GM23338 (cell line): ENCODE measurements at regions not wholly inside any gene's neighbourhood (a gene's known extent, or its start where the extent isn't known, plus 50 kb on each side); places are given as distances from the start of the nearest gene placed in this dataset.

Experiments used
- ATAC-seq: fragments of 200-7000 bp; cut with Tn5 transposase; 3 replicates; pipeline ENCODE4 v1.9.1; 2020
- DNase-seq: peaks from one replicate; pipeline ENCODE4 v3.0.0-alpha.2; 2015; ENCODE audit warnings: low spot score
- H2AFZ ChIP-seq: fragments of 200-600 bp; sonication (generic); 2 replicates; pipeline ENCODE4 v1.8.0; 2016; ENCODE audit warnings: antibody characterized with exemption, mild to moderate bottlenecking, moderate library complexity
- H3F3A ChIP-seq: fragments of 200-600 bp; sonication (generic); replicated peaks from 2 replicates; pipeline ENCODE4 v1.8.0; 2017; ENCODE audit warnings: antibody characterized with exemption, mixed run types, low read depth
- H3K27ac ChIP-seq: fragments of 200-600 bp; sonication (generic); 2 replicates; pipeline ENCODE4 v1.6.1; 2016; ENCODE audit warnings: low read depth
- H3K27me3 ChIP-seq: fragments of 200-600 bp; sonication (generic); 2 replicates; pipeline ENCODE4 v1.8.0; 2016; ENCODE audit warnings: mild to moderate bottlenecking, mixed run types, moderate library complexity; ENCODE audit not compliant: insufficient read depth
- H3K36me3 ChIP-seq: fragments of 200-600 bp; sonication (generic); 2 replicates; pipeline ENCODE4 v1.8.0; 2016; ENCODE audit warnings: mild to moderate bottlenecking; ENCODE audit not compliant: insufficient read depth
- H3K4me1 ChIP-seq: fragments of 200-600 bp; sonication (generic); 2 replicates; pipeline ENCODE4 v1.8.0; 2016; ENCODE audit warnings: mild to moderate bottlenecking, moderate library complexity; ENCODE audit not compliant: insufficient read depth
- H3K4me2 ChIP-seq: fragments of 200-600 bp; sonication (generic); 2 replicates; pipeline ENCODE4 v1.7.1; 2017; ENCODE audit warnings: mixed run types
- H3K4me3 ChIP-seq: fragments of 200-600 bp; sonication (generic); 2 replicates; pipeline ENCODE4 v1.6.1; 2016; ENCODE audit warnings: mixed run types
- H3K79me2 ChIP-seq: fragments of 200-600 bp; sonication (generic); replicated peaks from 2 replicates; pipeline ENCODE4 v1.8.0; 2017; ENCODE audit warnings: mild to moderate bottlenecking; ENCODE audit not compliant: insufficient read depth
- H3K9me2 ChIP-seq: fragments of 200-600 bp; sonication (generic); 2 replicates; pipeline ENCODE4 v1.8.0; 2017; ENCODE audit not compliant: insufficient read depth
- H4K20me1 ChIP-seq: fragments of 200-600 bp; sonication (generic); replicated peaks from 2 replicates; pipeline ENCODE4 v1.8.0; 2017; ENCODE audit warnings: mild to moderate bottlenecking; ENCODE audit not compliant: insufficient read depth
- H3K27ac Mint-ChIP-seq: 2 replicates; pipeline ENCODE4 v1.8.0; 2020; ENCODE audit warnings: inconsistent platforms, mild to moderate bottlenecking, moderate library complexity, mixed read lengths
- H3K27me3 Mint-ChIP-seq: 3 replicates; pipeline ENCODE4 v1.8.0; 2022; ENCODE audit warnings: low read depth, mild to moderate bottlenecking, moderate library complexity, mixed read lengths, inconsistent platforms; ENCODE audit not compliant: insufficient read depth, poor library complexity
- H3K36me3 Mint-ChIP-seq: 3 replicates; pipeline ENCODE4 v1.8.0; 2021; ENCODE audit warnings: low read depth, mild to moderate bottlenecking, inconsistent platforms, moderate library complexity, mixed read lengths
- H3K4me1 Mint-ChIP-seq: 3 replicates; pipeline ENCODE4 v1.8.0; 2020; ENCODE audit warnings: mild to moderate bottlenecking, inconsistent platforms, mixed read lengths
- H3K4me3 Mint-ChIP-seq: 3 replicates; pipeline ENCODE4 v1.8.0; 2021; ENCODE audit warnings: moderate library complexity, mild to moderate bottlenecking, inconsistent platforms, mixed read lengths
- H3K9me3 Mint-ChIP-seq: 3 replicates; pipeline ENCODE4 v1.8.0; 2020; ENCODE audit warnings: moderate library complexity, mild to moderate bottlenecking, inconsistent platforms, mixed read lengths
- CREB1 ChIP-seq: fragments of 250-450 bp; sonication (Bioruptor Pico); IDR thresholded peaks from 2 replicates; pipeline ENCODE4 v1.5.0; 2020; ENCODE audit warnings: low read depth, mild to moderate bottlenecking, moderate library complexity
- EZH2 ChIP-seq: fragments of 200-600 bp; sonication (generic); IDR thresholded peaks from one replicate; pipeline ENCODE4 v1.8.0; 2017; ENCODE audit warnings: antibody characterized with exemption, mild to moderate bottlenecking, low read depth; ENCODE audit not compliant: unreplicated experiment
- POLR2AphosphoS5 ChIP-seq: IDR thresholded peaks from 2 replicates; pipeline ENCODE4 v1.6.1; 2016; ENCODE audit warnings: antibody characterized with exemption, low read depth
- ZNF114 ChIP-seq: fragments of 250-450 bp; sonication (Bioruptor Pico); IDR thresholded peaks from 2 replicates; pipeline ENCODE4 v1.5.0; 2020; ENCODE audit warnings: mild to moderate bottlenecking, moderate library complexity
- ZNF331 ChIP-seq: fragments of 250-450 bp; sonication (Bioruptor Pico); IDR thresholded peaks from 2 replicates; pipeline ENCODE4 v1.5.0; 2020; ENCODE audit warnings: low read depth, mild to moderate bottlenecking, moderate library complexity
- TF ChIP-seq, protein P1 (sequence below): fragments of 250-450 bp; sonication (Bioruptor Pico); IDR thresholded peaks from 2 replicates; pipeline ENCODE4 v1.5.0; 2020; ENCODE audit warnings: mild to moderate bottlenecking, moderate library complexity
- TF ChIP-seq, protein P2 (sequence below): IDR thresholded peaks from 2 replicates; pipeline ENCODE4 v1.6.1; 2016; ENCODE audit warnings: antibody characterized with exemption

DNA sequence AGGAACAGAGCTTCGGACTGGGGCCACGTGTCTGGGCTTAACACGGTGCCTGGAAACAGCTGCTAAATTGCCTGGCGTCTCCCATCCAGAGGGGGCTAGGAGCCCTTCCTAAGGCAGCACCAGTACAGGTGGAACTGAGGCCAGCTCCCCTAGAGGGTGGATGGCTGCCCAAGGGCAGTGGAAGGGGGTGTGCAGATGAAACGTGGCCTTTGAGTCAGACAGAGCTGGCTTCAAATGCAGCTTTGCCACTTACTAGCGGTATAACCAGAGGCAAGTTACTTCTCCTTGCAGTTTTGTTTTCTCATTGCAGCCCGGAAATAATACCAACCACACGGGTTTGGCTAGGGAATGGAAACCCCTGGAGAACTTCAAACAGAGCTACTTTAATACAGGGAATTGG, 59.3 kb upstream of the SLC24A4 start:
- peaks cover 8% of the 10 kb centered on the region; the same call in 1 of the 2 replicates for H3K9me2 ChIP-seq
- no peaks in the 10 kb centered on the region for H3K36me3 ChIP-seq
- H2AFZ ChIP-seq: peak overlapping the region; percentile 52; the same call in 1 of the 2 replicates
- no peak overlapping the region for H3K4me2 ChIP-seq
- H3K4me3 ChIP-seq: no peak overlapping the region
- H3K27ac Mint-ChIP-seq: no peak overlapping the region
- DNase-seq: no peak
- H3K4me3 Mint-ChIP-seq: no peak overlapping the region
- H3K36me3 Mint-ChIP-seq: no peaks in the 10 kb centered on the region
- peaks cover 8% of the 10 kb centered on the region; the same call in 2 of the 3 replicates for H3K4me1 Mint-ChIP-seq
- peaks cover 11% of the 10 kb centered on the region for H3K27me3 Mint-ChIP-seq
- H3K9me3 Mint-ChIP-seq: no peaks in the 10 kb centered on the region
- no peaks in the 10 kb centered on the region for H3K79me2 ChIP-seq
- TF ChIP-seq CREB1 (no peak), EZH2 (no peak), ZNF114 (CRISPR knock-in tag) (no peak), POLR2AphosphoS5 (no peak), ZNF331 (CRISPR knock-in tag) (no peak)
- TF ChIP-seq, protein P1, sequence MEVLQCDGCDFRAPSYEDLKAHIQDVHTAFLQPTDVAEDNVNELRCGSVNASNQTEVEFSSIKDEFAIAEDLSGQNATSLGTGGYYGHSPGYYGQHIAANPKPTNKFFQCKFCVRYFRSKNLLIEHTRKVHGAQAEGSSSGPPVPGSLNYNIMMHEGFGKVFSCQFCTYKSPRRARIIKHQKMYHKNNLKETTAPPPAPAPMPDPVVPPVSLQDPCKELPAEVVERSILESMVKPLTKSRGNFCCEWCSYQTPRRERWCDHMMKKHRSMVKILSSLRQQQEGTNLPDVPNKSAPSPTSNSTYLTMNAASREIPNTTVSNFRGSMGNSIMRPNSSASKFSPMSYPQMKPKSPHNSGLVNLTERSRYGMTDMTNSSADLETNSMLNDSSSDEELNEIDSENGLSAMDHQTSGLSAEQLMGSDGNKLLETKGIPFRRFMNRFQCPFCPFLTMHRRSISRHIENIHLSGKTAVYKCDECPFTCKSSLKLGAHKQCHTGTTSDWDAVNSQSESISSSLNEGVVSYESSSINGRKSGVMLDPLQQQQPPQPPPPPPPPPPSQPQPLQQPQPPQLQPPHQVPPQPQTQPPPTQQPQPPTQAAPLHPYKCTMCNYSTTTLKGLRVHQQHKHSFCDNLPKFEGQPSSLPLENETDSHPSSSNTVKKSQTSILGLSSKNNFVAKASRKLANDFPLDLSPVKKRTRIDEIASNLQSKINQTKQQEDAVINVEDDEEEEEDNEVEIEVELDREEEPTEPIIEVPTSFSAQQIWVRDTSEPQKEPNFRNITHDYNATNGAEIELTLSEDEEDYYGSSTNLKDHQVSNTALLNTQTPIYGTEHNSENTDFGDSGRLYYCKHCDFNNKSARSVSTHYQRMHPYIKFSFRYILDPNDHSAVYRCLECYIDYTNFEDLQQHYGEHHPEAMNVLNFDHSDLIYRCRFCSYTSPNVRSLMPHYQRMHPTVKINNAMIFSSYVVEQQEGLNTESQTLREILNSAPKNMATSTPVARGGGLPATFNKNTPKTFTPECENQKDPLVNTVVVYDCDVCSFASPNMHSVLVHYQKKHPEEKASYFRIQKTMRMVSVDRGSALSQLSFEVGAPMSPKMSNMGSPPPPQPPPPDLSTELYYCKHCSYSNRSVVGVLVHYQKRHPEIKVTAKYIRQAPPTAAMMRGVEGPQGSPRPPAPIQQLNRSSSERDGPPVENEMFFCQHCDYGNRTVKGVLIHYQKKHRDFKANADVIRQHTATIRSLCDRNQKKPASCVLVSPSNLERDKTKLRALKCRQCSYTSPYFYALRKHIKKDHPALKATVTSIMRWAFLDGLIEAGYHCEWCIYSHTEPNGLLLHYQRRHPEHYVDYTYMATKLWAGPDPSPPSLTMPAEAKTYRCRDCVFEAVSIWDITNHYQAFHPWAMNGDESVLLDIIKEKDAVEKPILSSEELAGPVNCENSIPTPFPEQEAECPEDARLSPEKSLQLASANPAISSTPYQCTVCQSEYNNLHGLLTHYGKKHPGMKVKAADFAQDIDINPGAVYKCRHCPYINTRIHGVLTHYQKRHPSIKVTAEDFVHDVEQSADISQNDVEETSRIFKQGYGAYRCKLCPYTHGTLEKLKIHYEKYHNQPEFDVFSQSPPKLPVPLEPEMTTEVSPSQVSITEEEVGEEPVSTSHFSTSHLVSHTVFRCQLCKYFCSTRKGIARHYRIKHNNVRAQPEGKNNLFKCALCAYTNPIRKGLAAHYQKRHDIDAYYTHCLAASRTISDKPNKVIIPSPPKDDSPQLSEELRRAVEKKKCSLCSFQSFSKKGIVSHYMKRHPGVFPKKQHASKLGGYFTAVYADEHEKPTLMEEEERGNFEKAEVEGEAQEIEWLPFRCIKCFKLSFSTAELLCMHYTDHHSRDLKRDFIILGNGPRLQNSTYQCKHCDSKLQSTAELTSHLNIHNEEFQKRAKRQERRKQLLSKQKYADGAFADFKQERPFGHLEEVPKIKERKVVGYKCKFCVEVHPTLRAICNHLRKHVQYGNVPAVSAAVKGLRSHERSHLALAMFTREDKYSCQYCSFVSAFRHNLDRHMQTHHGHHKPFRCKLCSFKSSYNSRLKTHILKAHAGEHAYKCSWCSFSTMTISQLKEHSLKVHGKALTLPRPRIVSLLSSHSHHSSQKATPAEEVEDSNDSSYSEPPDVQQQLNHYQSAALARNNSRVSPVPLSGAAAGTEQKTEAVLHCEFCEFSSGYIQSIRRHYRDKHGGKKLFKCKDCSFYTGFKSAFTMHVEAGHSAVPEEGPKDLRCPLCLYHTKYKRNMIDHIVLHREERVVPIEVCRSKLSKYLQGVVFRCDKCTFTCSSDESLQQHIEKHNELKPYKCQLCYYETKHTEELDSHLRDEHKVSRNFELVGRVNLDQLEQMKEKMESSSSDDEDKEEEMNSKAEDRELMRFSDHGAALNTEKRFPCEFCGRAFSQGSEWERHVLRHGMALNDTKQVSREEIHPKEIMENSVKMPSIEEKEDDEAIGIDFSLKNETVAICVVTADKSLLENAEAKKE (CRISPR knock-in tag): no peak
- TF ChIP-seq, protein P2, sequence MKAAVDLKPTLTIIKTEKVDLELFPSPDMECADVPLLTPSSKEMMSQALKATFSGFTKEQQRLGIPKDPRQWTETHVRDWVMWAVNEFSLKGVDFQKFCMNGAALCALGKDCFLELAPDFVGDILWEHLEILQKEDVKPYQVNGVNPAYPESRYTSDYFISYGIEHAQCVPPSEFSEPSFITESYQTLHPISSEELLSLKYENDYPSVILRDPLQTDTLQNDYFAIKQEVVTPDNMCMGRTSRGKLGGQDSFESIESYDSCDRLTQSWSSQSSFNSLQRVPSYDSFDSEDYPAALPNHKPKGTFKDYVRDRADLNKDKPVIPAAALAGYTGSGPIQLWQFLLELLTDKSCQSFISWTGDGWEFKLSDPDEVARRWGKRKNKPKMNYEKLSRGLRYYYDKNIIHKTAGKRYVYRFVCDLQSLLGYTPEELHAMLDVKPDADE: no peak
- ATAC-seq: no peak; the same call in 2 of the 3 replicates
- no peaks in the 10 kb centered on the region for H4K20me1 ChIP-seq
- H3K4me1 ChIP-seq: no peaks in the 10 kb centered on the region
- no peaks in the 10 kb centered on the region for H3F3A ChIP-seq
- no peaks in the 10 kb centered on the region for H3K27me3 ChIP-seq
- no peak overlapping the region for H3K27ac ChIP-seq
